ENCODE measurements at regions not wholly inside any gene's neighbourhood (a gene's known extent, or its start where the extent isn't known, plus 50 kb on each side); places are given as distances from the start of the nearest gene placed in this dataset.

DNA sequence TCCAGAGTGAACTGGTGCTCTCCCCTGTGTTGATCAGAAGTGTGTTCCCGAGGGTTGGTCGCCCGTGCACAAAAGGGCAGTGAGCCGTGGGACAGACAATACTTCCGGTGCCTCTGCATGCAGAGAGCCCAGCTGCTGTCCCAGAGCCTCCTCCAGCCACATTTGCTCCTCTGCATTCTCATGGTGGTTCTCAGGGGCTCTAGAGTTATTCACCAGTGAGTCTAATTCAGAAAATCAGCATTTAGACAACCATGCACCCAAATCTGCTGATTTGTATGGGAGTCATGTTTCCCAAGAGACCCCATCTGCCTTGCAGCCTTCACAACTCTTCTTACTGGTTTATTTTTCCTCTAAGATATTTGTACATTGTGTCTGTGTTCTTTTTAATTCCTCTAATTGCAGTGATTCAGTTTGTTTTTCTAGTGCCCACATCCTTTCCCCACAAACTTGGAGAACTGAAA is 107.0 kb upstream of the SPRED1 start:
- Mint-ChIP-seq H3K4me1 (ENCODE audit: low read depth) (peaks cover 3% of the 10 kb centered on the region), H3K4me3 (no peak overlapping the region), H3K36me3 (ENCODE audit: low read depth) (no peaks in the 10 kb centered on the region), H3K9me3 (ENCODE audit: insufficient read depth) (peaks cover 6% of the 10 kb centered on the region), H3K27me3 (ENCODE audit: low read depth) (no peaks in the 10 kb centered on the region), H3K27ac (no peak overlapping the region)
- DNase-seq (no peak), ATAC-seq (no peak)
- ChIA-PET CTCF (no interaction called here), POLR2A (no interaction called here)

DNA sequence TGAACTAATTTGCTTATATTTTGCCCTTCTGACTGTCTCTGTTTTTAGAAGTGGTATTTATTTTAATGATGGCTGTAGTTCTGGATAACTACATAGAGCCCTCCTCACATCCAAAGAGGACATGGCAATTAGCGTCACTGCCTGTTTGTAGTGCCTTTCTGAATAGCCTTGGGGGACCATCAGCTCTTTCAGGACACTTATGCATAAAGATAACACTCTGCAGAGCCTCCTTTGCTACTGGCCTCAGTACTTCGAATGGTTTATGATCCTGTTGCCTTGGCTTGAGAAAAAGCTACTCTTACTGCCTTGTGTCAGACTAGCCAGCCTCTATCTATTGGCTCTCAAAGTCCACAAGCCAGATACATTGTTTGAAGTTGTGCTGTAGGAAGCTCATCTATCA is 105.4 kb upstream of the SPRED1 start:
- Mint-ChIP-seq H3K4me1 (ENCODE audit: low read depth) (peaks cover 3% of the 10 kb centered on the region), H3K27ac (no peak overlapping the region), H3K36me3 (ENCODE audit: low read depth) (no peaks in the 10 kb centered on the region), H3K4me3 (no peak overlapping the region), H3K9me3 (ENCODE audit: insufficient read depth) (peaks cover 18% of the 10 kb centered on the region), H3K27me3 (ENCODE audit: low read depth) (no peaks in the 10 kb centered on the region)
- ChIA-PET POLR2A (no interaction called here), CTCF (no interaction called here)
- ATAC-seq, result no peak
- no peak for DNase-seq

DNA sequence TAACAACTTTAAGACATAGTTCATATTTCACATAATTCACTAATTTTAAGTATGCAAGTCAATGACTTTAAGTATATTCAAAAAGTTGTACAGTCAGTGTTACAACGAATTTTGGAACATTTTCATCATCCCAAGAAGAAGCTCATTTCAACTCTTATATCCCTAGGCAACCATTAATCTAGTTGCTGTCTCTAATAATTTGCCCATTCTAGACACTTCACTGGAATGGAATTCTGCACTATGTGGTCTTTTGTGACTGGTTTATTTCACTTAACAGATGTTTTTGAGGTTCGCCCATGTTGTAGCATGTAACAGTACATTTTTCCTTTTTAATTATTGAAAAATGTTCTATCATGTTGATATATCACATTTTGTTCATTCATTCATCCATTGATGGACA is 104.2 kb upstream of the SPRED1 start:
- CTCF ChIA-PET, result no interaction called here
- Mint-ChIP-seq H3K4me1 (ENCODE audit: low read depth) (peaks cover 3% of the 10 kb centered on the region), H3K36me3 (ENCODE audit: low read depth) (no peaks in the 10 kb centered on the region), H3K4me3 (no peak overlapping the region), H3K27ac (no peak overlapping the region), H3K27me3 (ENCODE audit: low read depth) (no peaks in the 10 kb centered on the region), H3K9me3 (ENCODE audit: insufficient read depth) (peaks cover 21% of the 10 kb centered on the region)
- POLR2A ChIA-PET, result no interaction called here
- DNase-seq, result no peak
- no peak for ATAC-seq

DNA sequence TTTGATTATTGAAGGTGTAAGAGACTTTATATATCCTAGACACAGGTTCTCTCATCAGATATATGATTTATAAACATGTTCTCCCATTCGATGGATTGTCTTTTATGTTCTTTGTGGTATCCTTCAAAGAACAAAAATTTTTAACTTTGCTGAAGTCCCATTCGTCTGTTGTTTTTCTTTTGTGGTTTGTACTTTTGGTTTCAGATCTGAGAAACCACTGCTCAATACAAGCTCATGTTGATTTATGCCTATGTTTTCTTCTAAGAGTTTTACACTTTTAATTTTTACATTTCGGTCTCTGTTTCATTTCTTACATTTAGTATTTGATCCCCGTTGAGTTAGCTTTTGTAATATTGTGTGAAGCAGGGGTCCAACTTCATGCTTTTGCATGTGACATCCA is 103.3 kb upstream of the SPRED1 start:
- no peak for DNase-seq
- Mint-ChIP-seq H3K4me3 (no peak overlapping the region), H3K9me3 (ENCODE audit: insufficient read depth) (peaks cover 21% of the 10 kb centered on the region), H3K27ac (no peak overlapping the region), H3K27me3 (ENCODE audit: low read depth) (no peaks in the 10 kb centered on the region), H3K36me3 (ENCODE audit: low read depth) (no peaks in the 10 kb centered on the region), H3K4me1 (ENCODE audit: low read depth) (peaks cover 3% of the 10 kb centered on the region)
- CTCF ChIA-PET, result no interaction called here
- POLR2A ChIA-PET, result no interaction called here
- no peak for ATAC-seq

DNA sequence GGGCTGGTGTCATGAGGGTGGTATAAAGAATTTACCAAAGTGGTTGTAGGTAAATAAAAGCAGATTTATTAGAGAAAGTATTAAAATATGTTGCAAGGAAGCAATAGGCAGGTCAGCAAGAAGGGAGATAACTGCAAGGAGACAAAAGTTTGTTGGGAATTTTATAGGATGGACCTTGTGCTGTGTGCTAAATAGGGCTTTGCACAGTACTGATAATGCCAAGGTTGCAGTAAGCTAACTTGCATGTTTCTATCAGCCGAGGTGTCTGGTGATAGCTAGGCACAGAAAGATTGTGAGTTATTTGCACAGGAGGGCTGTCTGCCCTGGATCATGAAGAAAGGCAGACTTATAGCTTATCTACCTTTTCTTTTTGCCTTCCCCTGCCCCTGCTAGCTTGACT is 102.5 kb upstream of the SPRED1 start:
- ATAC-seq (no peak), DNase-seq (no peak)
- H3K27ac Mint-ChIP-seq, result no peak overlapping the region
- H3K4me1 Mint-ChIP-seq (ENCODE audit: low read depth), result peaks cover 3% of the 10 kb centered on the region
- no peaks in the 10 kb centered on the region for H3K36me3 Mint-ChIP-seq (ENCODE audit: low read depth)
- H3K9me3 Mint-ChIP-seq (ENCODE audit: insufficient read depth), result peaks cover 21% of the 10 kb centered on the region
- POLR2A ChIA-PET, result no interaction called here
- no peaks in the 10 kb centered on the region for H3K27me3 Mint-ChIP-seq (ENCODE audit: low read depth)
- no peak overlapping the region for H3K4me3 Mint-ChIP-seq
- CTCF ChIA-PET, result no interaction called here

DNA sequence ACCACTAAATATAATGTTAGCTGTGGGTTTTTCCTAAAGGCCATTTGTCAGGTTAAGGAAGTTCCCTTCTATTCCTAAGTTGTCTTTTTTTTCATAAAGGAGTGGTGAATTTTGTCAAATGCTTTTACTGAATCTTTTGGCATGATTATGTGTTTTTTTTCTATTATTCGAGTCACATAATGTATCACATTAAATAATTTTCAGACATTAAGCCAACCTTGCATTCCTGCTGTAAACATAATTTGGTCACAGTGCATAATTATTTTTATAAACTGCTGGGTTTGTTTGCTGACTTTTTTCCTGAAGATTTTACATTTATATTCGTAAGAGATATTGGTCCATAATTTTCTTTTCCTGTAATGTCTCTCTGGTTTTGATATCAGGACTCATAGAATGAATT is 101.8 kb upstream of the SPRED1 start:
- POLR2A ChIA-PET, result no interaction called here
- H3K4me1 Mint-ChIP-seq (ENCODE audit: low read depth), result peaks cover 3% of the 10 kb centered on the region
- no peak overlapping the region for H3K27ac Mint-ChIP-seq
- no peaks in the 10 kb centered on the region for H3K36me3 Mint-ChIP-seq (ENCODE audit: low read depth)
- no peaks in the 10 kb centered on the region for H3K27me3 Mint-ChIP-seq (ENCODE audit: low read depth)
- no peak for DNase-seq
- H3K9me3 Mint-ChIP-seq (ENCODE audit: insufficient read depth), result peaks cover 21% of the 10 kb centered on the region
- CTCF ChIA-PET, result no interaction called here
- no peak for ATAC-seq
- no peak overlapping the region for H3K4me3 Mint-ChIP-seq

DNA sequence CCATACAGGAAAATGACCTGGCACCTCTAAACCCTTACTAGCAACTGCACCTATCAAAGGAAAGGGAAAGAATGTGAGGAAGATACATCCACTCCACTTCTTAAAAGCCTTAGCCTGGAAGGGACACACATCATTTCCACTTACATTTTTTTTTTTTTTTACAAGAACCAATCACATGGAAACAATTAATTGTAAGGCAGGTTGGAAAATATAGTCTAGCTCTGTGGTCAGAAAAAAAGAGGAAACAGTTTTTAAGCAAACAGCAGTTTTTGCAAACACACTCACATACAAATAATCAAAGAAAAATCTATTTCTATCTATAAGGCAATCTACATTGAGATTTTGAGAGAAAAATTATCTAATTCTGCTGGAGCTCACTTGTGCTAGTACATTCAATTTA is 98.9 kb upstream of the SPRED1 start:
- no peaks in the 10 kb centered on the region for H3K27me3 Mint-ChIP-seq (ENCODE audit: low read depth)
- H3K4me3 Mint-ChIP-seq, result no peak overlapping the region
- H3K27ac Mint-ChIP-seq, result no peak overlapping the region
- CTCF ChIA-PET, result no interaction called here
- POLR2A ChIA-PET, result no interaction called here
- H3K36me3 Mint-ChIP-seq (ENCODE audit: low read depth), result no peaks in the 10 kb centered on the region
- peaks cover 21% of the 10 kb centered on the region for H3K9me3 Mint-ChIP-seq (ENCODE audit: insufficient read depth)
- ATAC-seq (no peak), DNase-seq (no peak)
- H3K4me1 Mint-ChIP-seq (ENCODE audit: low read depth), result peaks cover 3% of the 10 kb centered on the region

DNA sequence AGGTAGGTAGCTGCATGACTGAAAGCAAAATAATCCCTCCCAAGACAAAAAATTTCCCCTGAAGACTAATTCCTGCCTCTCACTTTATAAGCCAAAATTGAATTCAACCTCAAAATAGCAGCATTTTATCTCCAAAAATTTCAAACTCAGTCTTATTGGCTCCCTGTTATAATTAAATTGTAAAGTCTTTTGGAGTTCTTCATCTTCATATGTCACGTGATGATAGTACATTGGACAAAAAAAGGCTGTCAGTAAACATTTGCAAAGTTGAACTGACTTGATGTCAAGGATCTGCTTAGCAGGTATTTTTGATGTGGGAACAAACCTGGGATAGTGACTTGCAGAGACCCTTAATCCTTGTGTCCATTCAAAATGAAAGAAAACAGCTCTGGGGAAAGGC is 98.4 kb upstream of the SPRED1 start:
- DNase-seq (no peak), ATAC-seq (no peak)
- Mint-ChIP-seq H3K36me3 (ENCODE audit: low read depth) (no peaks in the 10 kb centered on the region), H3K27me3 (ENCODE audit: low read depth) (no peaks in the 10 kb centered on the region), H3K4me3 (no peak overlapping the region), H3K9me3 (ENCODE audit: insufficient read depth) (peaks cover 21% of the 10 kb centered on the region), H3K4me1 (ENCODE audit: low read depth) (peaks cover 3% of the 10 kb centered on the region), H3K27ac (no peak overlapping the region)
- CTCF ChIA-PET, result no interaction called here
- POLR2A ChIA-PET, result no interaction called here

DNA sequence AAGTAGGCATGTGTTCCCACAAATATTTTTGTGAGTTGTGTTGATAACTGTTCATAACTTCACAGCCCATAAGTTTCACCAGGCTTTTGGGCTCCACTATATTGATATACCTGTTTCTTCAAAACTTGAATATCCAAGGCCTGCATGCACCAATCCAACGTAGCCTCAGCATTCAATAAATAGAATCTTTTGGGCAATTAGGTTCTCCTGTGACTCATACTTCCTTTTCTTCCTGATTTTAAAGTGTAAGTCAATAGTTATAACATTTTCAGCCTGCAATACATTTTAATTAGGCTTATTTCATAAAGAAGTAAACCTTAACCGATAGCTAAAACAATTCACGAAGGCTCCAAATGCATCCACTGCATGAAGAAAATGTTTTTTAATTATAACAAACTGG is 97.8 kb upstream of the SPRED1 start:
- Mint-ChIP-seq H3K36me3 (ENCODE audit: low read depth) (no peaks in the 10 kb centered on the region), H3K4me1 (ENCODE audit: low read depth) (no peaks in the 10 kb centered on the region), H3K9me3 (ENCODE audit: insufficient read depth) (peaks cover 19% of the 10 kb centered on the region), H3K27me3 (ENCODE audit: low read depth) (peaks cover 2% of the 10 kb centered on the region), H3K27ac (no peak overlapping the region), H3K4me3 (no peak overlapping the region)
- DNase-seq (no peak), ATAC-seq (no peak)
- POLR2A ChIA-PET, result no interaction called here
- CTCF ChIA-PET, result interaction anchor here (0.6 to 1.9 kb wide), 2 partner anchors 10 to 96 kb away, joined by 3 to 4 read pairs; no protein-coding TSS in a partner anchor

DNA sequence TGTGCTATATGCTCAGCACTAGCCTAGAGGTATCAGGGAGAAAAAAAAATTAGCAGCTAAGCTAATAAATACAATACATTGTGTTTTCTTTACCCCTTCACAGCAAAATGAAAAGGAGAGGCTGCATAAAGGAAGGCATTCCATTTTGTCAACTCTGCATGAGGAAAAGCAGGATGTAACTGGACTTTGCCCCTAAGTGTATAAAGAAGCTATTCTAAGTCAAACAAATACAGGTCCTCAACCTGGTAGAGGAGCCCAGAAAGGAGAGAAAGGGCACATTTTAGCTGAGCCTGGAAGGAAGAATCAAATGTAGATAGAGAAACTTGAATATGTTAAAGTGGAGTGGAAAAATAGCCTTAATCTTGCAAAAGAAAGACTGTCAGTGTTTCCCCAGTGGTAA is 89.0 kb upstream of the SPRED1 start:
- ATAC-seq, result no peak
- no peaks in the 10 kb centered on the region for H3K36me3 Mint-ChIP-seq (ENCODE audit: low read depth)
- no peak overlapping the region for H3K4me3 Mint-ChIP-seq
- ChIA-PET POLR2A (no interaction called here), CTCF (interaction anchor here (1.6 kb wide), 1 partner anchor 8 kb away, joined by 4 read pairs; no protein-coding TSS in a partner anchor)
- no peaks in the 10 kb centered on the region for H3K4me1 Mint-ChIP-seq (ENCODE audit: low read depth)
- no peak for DNase-seq
- peaks cover 19% of the 10 kb centered on the region for H3K27me3 Mint-ChIP-seq (ENCODE audit: low read depth)
- no peak overlapping the region for H3K27ac Mint-ChIP-seq
- H3K9me3 Mint-ChIP-seq (ENCODE audit: insufficient read depth), result no peaks in the 10 kb centered on the region

DNA sequence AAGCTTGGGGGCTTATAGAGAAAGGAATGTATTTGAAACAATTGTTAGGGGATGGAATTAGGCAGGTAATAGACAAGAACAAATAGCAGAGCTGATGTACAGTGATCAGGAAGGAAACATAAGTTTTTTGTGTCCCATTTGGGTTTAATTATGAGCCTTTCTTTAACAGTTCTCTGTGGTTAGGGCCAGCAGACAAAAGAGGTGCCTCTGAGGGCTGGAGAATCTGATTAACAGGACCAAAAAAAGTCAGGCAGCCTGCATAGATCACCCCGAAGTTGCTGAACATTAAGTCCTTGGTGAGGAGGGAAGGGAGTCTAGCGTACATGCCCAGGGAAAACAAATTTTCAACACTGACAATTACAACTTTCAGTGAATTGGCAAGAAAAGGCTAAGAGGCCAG is 88.6 kb upstream of the SPRED1 start:
- Mint-ChIP-seq H3K36me3 (ENCODE audit: low read depth) (no peaks in the 10 kb centered on the region), H3K27me3 (ENCODE audit: low read depth) (peaks cover 19% of the 10 kb centered on the region), H3K4me1 (ENCODE audit: low read depth) (no peaks in the 10 kb centered on the region), H3K4me3 (no peak overlapping the region), H3K9me3 (ENCODE audit: insufficient read depth) (no peaks in the 10 kb centered on the region), H3K27ac (no peak overlapping the region)
- DNase-seq (no peak), ATAC-seq (no peak)
- ChIA-PET CTCF (interaction anchor here (1.6 kb wide), 1 partner anchor 8 kb away, joined by 4 read pairs; no protein-coding TSS in a partner anchor), POLR2A (no interaction called here)

DNA sequence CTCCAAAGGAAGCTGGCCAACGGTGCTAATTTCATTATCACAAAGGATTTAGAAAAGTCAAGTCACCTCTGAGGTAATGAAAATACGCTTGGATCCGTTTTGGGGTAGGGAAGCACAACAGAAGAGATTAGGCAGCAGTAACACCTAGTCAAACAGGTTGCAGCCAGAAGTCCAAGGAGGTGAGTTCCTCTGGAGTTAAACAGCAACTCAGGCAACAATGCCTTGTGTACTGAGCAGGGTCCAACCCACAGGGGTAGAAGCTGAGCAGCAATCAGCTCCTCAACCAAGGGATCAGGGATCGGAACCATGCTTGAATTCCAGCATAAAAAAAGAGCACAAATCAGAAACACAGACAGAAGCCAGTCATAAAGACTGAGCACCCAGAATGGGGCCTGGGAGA is 88.1 kb upstream of the SPRED1 start:
- H3K4me3 Mint-ChIP-seq, result no peak overlapping the region
- H3K9me3 Mint-ChIP-seq (ENCODE audit: insufficient read depth), result no peaks in the 10 kb centered on the region
- H3K36me3 Mint-ChIP-seq (ENCODE audit: low read depth), result no peaks in the 10 kb centered on the region
- H3K4me1 Mint-ChIP-seq (ENCODE audit: low read depth), result no peaks in the 10 kb centered on the region
- CTCF ChIA-PET, result interaction anchor here (1.6 kb wide), 1 partner anchor 9 kb away, joined by 4 read pairs; no protein-coding TSS in a partner anchor
- POLR2A ChIA-PET, result no interaction called here
- DNase-seq (no peak), ATAC-seq (no peak)
- no peak overlapping the region for H3K27ac Mint-ChIP-seq
- H3K27me3 Mint-ChIP-seq (ENCODE audit: low read depth), result peaks cover 19% of the 10 kb centered on the region

DNA sequence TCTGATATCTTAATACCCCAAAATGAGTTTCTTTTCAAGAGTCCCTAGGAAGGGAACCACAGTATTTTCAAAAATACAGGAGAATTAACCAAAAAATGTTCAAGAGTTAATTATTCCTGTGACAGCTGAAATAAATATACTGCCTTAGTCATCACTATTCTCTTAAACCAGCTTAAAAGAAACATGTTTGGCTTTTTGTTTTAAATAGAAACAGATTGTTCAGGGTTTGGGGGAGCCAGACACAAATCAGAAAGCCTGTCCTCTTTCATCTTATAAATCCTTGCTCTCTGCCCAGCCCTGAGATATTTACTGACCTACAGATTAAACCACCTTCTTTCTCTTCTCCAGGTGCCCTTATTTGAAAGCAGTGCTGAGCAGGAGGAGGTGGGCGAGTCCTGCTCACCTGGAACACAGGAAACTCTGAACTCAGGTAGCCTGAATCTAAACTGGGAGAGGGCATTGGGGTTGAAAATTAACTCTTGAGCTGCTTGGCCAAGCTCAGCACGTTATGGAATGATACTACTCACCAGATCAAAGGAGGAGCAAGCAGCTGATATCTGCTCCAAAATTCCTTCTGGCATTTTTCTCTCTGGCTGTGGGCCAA is 84.1 kb upstream of the SPRED1 start:
- ChIA-PET CTCF (no interaction called here), POLR2A (no interaction called here)
- Mint-ChIP-seq H3K4me1 (ENCODE audit: low read depth) (no peaks in the 10 kb centered on the region), H3K27ac (no peak overlapping the region), H3K4me3 (no peak overlapping the region), H3K9me3 (ENCODE audit: insufficient read depth) (no peaks in the 10 kb centered on the region), H3K36me3 (ENCODE audit: low read depth) (no peaks in the 10 kb centered on the region), H3K27me3 (ENCODE audit: low read depth) (peaks cover 25% of the 10 kb centered on the region)
- no peak for ATAC-seq
- no peak for DNase-seq
